Iris pigment epithelial cell (primary cell): ENCODE measurements at regions not wholly inside any gene's neighbourhood (a gene's known extent, or its start where the extent isn't known, plus 50 kb on each side); places are given as distances from the start of the nearest gene placed in this dataset.

Experiments used
- DNase-seq: peaks from one replicate; pipeline ENCODE4 v3.0.0-alpha.2; 2011; ENCODE audit warnings: low read depth

GRCh38 chr20:52779125-52779524 lies 193.0 kb upstream of the TSHZ2 start:
- no peak for DNase-seq

- no peak for DNase-seq
These were observed 195.0 kb upstream of the TSHZ2 start for GRCh38 chr20:52777171-52777570.

GRCh38 chr20:52775786-52776185 lies 196.4 kb upstream of the TSHZ2 start:
- no peak for DNase-seq

- DNase-seq, result no peak
These were observed 203.5 kb upstream of the TSHZ2 start for GRCh38 chr20:52768694-52769093.

- no peak for DNase-seq
These were observed 205.3 kb upstream of the TSHZ2 start for GRCh38 chr20:52766645-52767435.

GRCh38 chr20:52763321-52763853 lies 208.8 kb upstream of the TSHZ2 start:
- no peak for DNase-seq

GRCh38 chr20:52761867-52762266 lies 210.3 kb upstream of the TSHZ2 start:
- no peak for DNase-seq

GRCh38 chr20:52760791-52761190 lies 211.4 kb upstream of the TSHZ2 start:
- DNase-seq, result no peak

- no peak for DNase-seq
These were observed 214.7 kb upstream of the TSHZ2 start for GRCh38 chr20:52757411-52757810.

GRCh38 chr20:52755744-52756143 lies 216.4 kb upstream of the TSHZ2 start:
- DNase-seq, result no peak

- no peak for DNase-seq
These were observed 217.8 kb upstream of the TSHZ2 start for GRCh38 chr20:52754366-52754765.

GRCh38 chr20:52752023-52752422 lies 220.1 kb upstream of the TSHZ2 start:
- no peak for DNase-seq

GRCh38 chr20:52751571-52751970 lies 220.6 kb upstream of the TSHZ2 start:
- DNase-seq, result no peak

GRCh38 chr20:52749938-52750337 lies 222.2 kb upstream of the TSHZ2 start:
- no peak for DNase-seq

- no peak for DNase-seq
These were observed 223.2 kb upstream of the TSHZ2 start for GRCh38 chr20:52748990-52749389.

- DNase-seq, result no peak
These were observed 223.7 kb upstream of the TSHZ2 start for GRCh38 chr20:52748285-52748932.

GRCh38 chr20:52747845-52748284 lies 224.3 kb upstream of the TSHZ2 start:
- DNase-seq, result no peak

- DNase-seq, result no peak
These were observed 225.4 kb upstream of the TSHZ2 start for GRCh38 chr20:52746770-52747169.

GRCh38 chr20:52746190-52746589 lies 226.0 kb upstream of the TSHZ2 start:
- no peak for DNase-seq

- DNase-seq, result no peak
These were observed 227.7 kb upstream of the TSHZ2 start for GRCh38 chr20:52744441-52744840.

GRCh38 chr20:52738081-52738480 lies 234.1 kb upstream of the TSHZ2 start:
- no peak for DNase-seq

GRCh38 chr20:52736507-52736906 lies 235.7 kb upstream of the TSHZ2 start:
- DNase-seq, result no peak

- no peak for DNase-seq
These were observed 241.1 kb upstream of the TSHZ2 start for GRCh38 chr20:52731093-52731492.
